ENCODE measurements at regions not wholly inside any gene's neighbourhood (a gene's known extent, or its start where the extent isn't known, plus 50 kb on each side); places are given as distances from the start of the nearest gene placed in this dataset.
A peak's percentile ranks its signal among the peaks of the same experiment; 100 is the strongest.

GRCh38 chr1:47624531-47624930 lies 186.7 kb downstream of the FOXD2 start:
- ChIA-PET POLR2A (ENCODE audit: unreplicated experiment) (no interaction called here), CTCF (interaction anchor here (0.6 kb wide), 1 partner anchor 187 kb away, joined by 6 read pairs; the partner anchor contains the start of gene FOXD2)
- intact Hi-C loops (cut with micrococcal nuclease; ENCODE audit: unreplicated experiment): no loop called here
- no peaks in the 10 kb centered on the region for H3K4me1 ChIP-seq (replicated peaks; ENCODE audit: insufficient read depth)
- H4K20me1 ChIP-seq (ENCODE audit: insufficient read depth): no peaks in the 10 kb centered on the region
- no peaks in the 10 kb centered on the region for H3K36me3 ChIP-seq (ENCODE audit: low read depth)
- H3K27ac ChIP-seq: no peak overlapping the region
- no TSS peak for BruUV-seq (replicated peaks)
- 0 out of 2 replicates have a peak, but pooled peaks cover 3% of the 10 kb centered on the region for H3K27me3 ChIP-seq (ENCODE audit: insufficient read depth, low read depth)
- TF ChIP-seq, protein P1, sequence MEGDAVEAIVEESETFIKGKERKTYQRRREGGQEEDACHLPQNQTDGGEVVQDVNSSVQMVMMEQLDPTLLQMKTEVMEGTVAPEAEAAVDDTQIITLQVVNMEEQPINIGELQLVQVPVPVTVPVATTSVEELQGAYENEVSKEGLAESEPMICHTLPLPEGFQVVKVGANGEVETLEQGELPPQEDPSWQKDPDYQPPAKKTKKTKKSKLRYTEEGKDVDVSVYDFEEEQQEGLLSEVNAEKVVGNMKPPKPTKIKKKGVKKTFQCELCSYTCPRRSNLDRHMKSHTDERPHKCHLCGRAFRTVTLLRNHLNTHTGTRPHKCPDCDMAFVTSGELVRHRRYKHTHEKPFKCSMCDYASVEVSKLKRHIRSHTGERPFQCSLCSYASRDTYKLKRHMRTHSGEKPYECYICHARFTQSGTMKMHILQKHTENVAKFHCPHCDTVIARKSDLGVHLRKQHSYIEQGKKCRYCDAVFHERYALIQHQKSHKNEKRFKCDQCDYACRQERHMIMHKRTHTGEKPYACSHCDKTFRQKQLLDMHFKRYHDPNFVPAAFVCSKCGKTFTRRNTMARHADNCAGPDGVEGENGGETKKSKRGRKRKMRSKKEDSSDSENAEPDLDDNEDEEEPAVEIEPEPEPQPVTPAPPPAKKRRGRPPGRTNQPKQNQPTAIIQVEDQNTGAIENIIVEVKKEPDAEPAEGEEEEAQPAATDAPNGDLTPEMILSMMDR (conservative IDR thresholded peaks at IDR 0.05): no peak; the same call in 1 of the 2 replicates
- TF ChIP-seq EZH2 (IDR thresholded peaks at IDR 0.05; ENCODE audit: low read depth): no peak
- DNase-seq: no peak
- no peaks in the 10 kb centered on the region for H3K9me2 ChIP-seq (ENCODE audit: insufficient read depth)
- H3K4me2 ChIP-seq: no peak overlapping the region
- H3F3A ChIP-seq (ENCODE audit: insufficient read depth, low read depth): no peaks in the 10 kb centered on the region
- H3K4me3 ChIP-seq: no peak overlapping the region
- H2AFZ ChIP-seq: no peak overlapping the region
- H3K79me2 ChIP-seq (ENCODE audit: low read depth): no peaks in the 10 kb centered on the region
- H3K9me3 ChIP-seq (ENCODE audit: insufficient read depth, low read depth): no peaks in the 10 kb centered on the region

GRCh38 chr1:47627016-47627415 lies 189.2 kb downstream of the FOXD2 start:
- Histone ChIP-seq H3F3A (ENCODE audit: insufficient read depth, low read depth) (no peaks in the 10 kb centered on the region), H3K4me2 (no peak overlapping the region), H4K20me1 (ENCODE audit: insufficient read depth) (no peaks in the 10 kb centered on the region), H3K27ac (no peak overlapping the region), H3K9me3 (ENCODE audit: insufficient read depth, low read depth) (no peaks in the 10 kb centered on the region; the same call in 1 of the 2 replicates), H2AFZ (no peak overlapping the region), H3K9me2 (ENCODE audit: insufficient read depth) (no peaks in the 10 kb centered on the region), H3K4me3 (no peak overlapping the region), H3K27me3 (ENCODE audit: insufficient read depth, low read depth) (0 out of 2 replicates have a peak, but pooled peaks cover 3% of the 10 kb centered on the region), H3K4me1 (replicated peaks; ENCODE audit: insufficient read depth) (no peaks in the 10 kb centered on the region), H3K79me2 (ENCODE audit: low read depth) (no peaks in the 10 kb centered on the region), H3K36me3 (ENCODE audit: low read depth) (no peaks in the 10 kb centered on the region)
- ChIA-PET POLR2A (ENCODE audit: unreplicated experiment) (no interaction called here), CTCF (no interaction called here)
- no peak for TF ChIP-seq EZH2 (IDR thresholded peaks at IDR 0.05; ENCODE audit: low read depth)
- TF ChIP-seq, protein P1 (conservative IDR thresholded peaks at IDR 0.05): peak; percentile 25; the same call in 1 of the 2 replicates
- intact Hi-C loops (cut with micrococcal nuclease; ENCODE audit: unreplicated experiment): no loop called here
- BruUV-seq (replicated peaks): no TSS peak
- DNase-seq: no peak

- CTCF ChIA-PET: no interaction called here
- no peak overlapping the region for H3K27ac ChIP-seq
- TF ChIP-seq, protein P1 (conservative IDR thresholded peaks at IDR 0.05): no peak
- TF ChIP-seq EZH2 (IDR thresholded peaks at IDR 0.05; ENCODE audit: low read depth): no peak
Measured at GRCh38 chr1:47627471-47628370, 189.9 kb downstream of the FOXD2 start.

More at GRCh38 chr1:47627471-47628370, 189.9 kb downstream of the FOXD2 start:
- Histone ChIP-seq H3F3A (ENCODE audit: insufficient read depth, low read depth) (no peaks in the 10 kb centered on the region), H3K4me2 (no peak overlapping the region), H3K4me3 (no peak overlapping the region), H3K9me2 (ENCODE audit: insufficient read depth) (no peaks in the 10 kb centered on the region), H3K4me1 (replicated peaks; ENCODE audit: insufficient read depth) (no peaks in the 10 kb centered on the region), H3K27me3 (ENCODE audit: insufficient read depth, low read depth) (0 out of 2 replicates have a peak, but pooled peaks cover 3% of the 10 kb centered on the region), H2AFZ (no peak overlapping the region), H3K36me3 (ENCODE audit: low read depth) (no peaks in the 10 kb centered on the region), H3K79me2 (ENCODE audit: low read depth) (no peaks in the 10 kb centered on the region), H3K9me3 (ENCODE audit: insufficient read depth, low read depth) (no peaks in the 10 kb centered on the region; the same call in 1 of the 2 replicates), H4K20me1 (ENCODE audit: insufficient read depth) (no peaks in the 10 kb centered on the region)
- no peak for DNase-seq
- intact Hi-C loops (cut with micrococcal nuclease; ENCODE audit: unreplicated experiment): no loop called here
- POLR2A ChIA-PET (ENCODE audit: unreplicated experiment): no interaction called here
- BruUV-seq (replicated peaks): no TSS peak
